T-helper 2 cell treated with Interferon-gamma antibody and Interleukin-4, amounts not matched to agents 100 ng/mL and 5 ng/mL, for 36 hours (primary cell): ENCODE measurements at regions not wholly inside any gene's neighbourhood (a gene's known extent, or its start where the extent isn't known, plus 50 kb on each side); places are given as distances from the start of the nearest gene placed in this dataset.
"Not testable (repeated sequence)": the region's sequence is repeated elsewhere in the genome, so short reads cannot be mapped to it uniquely, and the experiment has no call there.

Experiments used
- intact Hi-C: fragments of 100-400 bp; cut with micrococcal nuclease; formaldehyde crosslinking; loops from one replicate; pipeline ENCODE4 v1.15.1; 2023

DNA sequence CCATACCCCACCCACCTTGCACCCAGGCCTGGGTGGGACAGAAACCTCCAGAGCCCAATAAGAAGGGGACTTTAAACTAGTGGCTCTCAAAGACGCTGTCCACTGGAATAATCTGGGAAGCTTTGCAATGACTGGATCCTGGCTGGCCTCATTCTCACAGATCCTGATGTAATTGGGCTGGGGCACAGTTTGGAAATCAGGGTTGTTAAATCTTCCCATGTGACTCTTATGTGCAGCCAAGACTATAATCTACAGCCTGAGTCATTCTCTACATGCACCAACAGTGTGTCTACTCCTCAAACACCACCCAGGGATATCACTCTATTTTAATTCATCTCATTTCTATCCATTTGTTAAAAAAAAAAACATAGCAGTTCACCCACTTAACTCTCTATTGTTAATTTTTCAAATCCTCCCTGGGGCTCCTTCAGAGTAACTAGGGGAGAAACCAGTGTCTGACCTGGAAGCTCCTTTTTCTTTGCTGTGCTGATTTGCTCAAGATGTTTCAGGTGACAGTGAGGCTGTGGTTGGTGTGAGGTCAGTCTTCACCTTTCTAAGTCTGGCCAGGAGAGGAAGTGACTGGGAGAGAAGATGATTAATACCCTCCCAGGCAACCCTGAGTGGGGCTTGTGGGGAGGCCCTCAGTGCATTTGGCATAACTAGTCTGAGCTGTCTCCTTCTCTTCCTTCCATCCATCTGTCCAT, 211.6 kb upstream of the SFSWAP start:
- intact Hi-C loops = no loop called here

DNA sequence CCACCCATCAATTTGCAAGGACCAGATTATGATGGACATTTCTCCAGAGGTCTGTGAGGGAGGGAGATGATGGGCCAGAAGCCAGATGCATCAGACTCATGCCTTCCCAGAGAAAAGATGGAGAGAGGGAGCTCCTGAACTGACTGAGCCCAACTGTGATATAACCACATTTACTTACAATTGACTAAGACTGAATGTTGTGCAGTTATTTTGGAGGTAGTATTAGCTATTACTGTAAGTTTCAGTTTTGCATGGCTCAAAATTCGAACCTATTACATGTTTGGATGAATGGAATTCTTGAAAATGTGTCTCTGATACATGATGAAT, 211.1 kb upstream of the SFSWAP start:
- intact Hi-C loops = no loop called here

DNA sequence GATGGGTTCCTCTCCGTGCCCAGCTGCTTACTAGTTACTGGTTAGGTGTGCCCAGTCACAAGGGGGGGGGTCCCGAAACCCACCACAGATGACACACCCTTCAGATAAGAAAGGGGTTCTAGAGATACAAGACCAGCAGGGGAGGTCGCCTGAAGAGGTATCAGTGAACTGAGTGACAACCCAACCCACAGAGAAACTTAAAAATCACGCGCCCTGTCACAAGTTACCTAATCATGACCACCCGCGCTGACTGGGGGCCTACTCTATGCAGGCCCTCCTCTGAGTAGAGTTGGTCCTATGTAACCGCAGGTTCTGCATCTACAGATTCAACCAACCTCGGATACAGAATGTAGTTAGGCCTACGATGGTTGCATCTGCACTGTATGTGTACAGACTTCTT, 210.3 kb upstream of the SFSWAP start:
- intact Hi-C loops = no loop called here

DNA sequence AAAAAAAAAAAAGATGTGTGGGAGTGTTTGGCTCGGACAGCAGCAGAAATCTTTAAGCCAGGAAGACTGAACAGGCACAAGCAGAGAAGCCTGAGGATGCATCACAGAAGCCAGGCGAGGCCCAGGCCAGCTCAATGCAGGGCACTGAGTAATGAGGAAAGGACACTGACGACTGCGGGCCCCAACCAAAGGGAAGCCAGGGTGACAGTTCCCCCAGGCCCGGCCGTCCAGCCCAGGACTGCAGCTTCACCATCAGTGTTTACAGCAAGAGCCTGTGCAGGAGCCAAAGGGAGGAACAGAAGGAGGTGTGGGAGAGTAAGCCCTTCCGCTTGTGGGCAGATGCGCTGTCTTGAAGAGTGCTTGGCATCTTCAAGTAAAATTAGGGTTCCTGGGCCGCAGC, 205.3 kb upstream of the SFSWAP start:
- intact Hi-C loops = no loop called here

DNA sequence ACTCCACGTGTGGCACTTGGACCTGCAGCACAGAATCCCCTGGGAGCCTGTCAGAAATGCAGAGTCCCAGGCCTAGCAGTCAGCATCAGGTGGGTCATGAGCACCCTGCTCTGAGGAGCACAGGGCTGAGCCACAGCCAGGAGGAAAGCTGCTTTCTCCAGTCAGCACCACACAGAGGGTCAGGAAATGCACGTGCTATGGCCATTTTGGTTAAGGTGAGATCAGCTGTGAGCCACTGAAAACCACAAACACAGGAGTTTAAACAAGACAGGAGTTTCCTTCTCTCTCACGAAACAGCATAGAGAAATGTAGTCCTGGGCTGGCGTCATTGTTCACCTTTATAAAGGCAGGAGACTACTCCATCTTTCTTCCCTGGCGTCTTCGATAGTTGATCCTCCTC, 204.5 kb upstream of the SFSWAP start:
- intact Hi-C loops = no loop called here

DNA sequence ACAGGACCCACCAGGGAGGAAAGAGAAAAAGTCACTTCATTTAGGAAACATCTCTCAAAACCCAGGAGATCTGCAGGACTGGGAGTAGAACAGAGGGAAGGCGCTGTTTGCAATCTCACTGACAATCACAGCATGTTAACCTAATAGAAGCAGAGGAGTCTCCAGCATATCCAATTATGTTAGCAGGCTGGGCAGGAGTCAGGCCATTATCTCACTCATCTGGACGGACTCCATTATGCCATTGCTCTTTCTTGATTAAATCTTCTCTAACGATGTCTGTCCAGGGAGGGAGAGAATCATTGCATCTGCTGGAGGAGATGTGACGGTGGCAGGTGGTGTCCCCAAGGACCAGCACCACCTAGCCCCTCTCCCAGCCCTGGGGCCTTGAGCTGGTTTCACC, 203.8 kb upstream of the SFSWAP start:
- intact Hi-C loops = no loop called here

DNA sequence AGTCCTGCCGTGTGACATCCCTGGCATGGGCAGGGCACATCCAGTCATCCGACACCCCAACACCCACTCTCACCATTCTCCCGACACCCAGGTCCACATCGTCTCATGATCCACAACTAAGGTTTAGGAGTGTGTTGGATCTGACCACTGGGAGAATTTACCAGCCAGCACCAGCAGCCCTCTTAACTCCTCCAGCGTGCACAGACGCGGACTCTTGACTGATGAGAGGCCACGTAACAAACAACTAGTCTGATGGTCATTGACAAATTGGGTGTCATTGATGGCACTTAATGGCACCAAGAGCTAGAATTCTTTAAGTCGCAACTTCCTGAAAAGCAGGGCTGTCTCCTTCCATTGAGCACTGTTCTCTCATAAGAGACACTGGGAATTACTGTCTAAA, 203.0 kb upstream of the SFSWAP start:
- intact Hi-C loops = no loop called here

DNA sequence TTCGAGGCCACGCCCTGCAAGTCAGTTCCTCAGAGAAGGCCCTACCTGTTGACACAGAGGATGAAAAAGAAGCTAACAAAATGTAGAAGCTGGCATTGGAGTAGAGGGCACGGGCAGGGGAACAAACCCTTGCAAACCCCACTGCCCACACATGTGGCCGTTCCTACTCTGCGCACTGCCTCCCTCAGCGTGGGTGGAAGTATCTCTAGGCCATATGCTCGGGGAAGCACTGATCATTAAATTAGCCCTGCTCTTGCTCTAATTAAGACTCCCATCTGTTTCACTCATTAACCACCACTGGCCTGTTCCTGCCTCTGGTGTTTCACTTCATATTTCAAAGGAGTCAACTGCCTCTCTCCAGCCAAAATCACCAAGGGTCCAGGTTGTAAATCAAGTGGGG, 201.2 kb upstream of the SFSWAP start:
- intact Hi-C loops = no loop called here

DNA sequence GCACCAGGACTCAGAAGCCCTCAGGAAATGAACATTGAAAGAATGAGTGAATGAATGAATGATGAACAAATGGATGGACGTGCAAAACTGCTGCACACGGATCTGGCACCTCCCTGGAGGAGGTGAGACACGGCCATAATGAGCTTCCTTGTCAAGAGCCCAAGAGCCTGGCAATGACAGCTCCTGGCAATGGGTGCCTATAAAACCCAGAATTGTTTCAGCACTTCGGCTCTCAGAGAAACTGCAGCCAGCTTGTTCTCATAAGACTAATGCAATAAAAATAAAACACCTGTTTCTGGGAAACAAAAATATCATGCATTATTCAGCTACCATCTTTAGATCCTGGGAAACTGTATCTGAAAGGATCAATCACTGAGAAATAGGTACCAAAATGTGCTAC, 200.5 kb upstream of the SFSWAP start:
- intact Hi-C loops = no loop called here

DNA sequence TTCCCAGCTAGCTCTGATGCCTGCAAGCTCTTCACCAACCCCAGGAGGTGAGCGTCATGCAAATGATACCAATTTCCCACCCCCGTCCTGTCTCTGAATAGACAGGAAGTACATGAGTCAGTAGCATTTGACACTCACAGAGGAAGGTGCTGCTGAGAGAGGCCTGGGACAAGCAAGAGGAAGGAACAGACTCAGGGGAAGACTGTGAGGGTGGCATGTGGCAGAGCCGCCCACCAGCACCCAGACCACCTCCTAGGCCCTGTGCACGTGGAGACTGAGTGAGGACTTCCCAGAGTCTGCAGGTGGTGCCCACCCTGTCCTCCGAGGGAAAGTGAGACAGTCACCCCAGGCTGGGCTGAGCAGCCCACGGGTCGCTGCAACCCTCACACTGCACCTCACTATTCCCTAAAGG, 199.5 kb upstream of the SFSWAP start:
- intact Hi-C loops = no loop called here

DNA sequence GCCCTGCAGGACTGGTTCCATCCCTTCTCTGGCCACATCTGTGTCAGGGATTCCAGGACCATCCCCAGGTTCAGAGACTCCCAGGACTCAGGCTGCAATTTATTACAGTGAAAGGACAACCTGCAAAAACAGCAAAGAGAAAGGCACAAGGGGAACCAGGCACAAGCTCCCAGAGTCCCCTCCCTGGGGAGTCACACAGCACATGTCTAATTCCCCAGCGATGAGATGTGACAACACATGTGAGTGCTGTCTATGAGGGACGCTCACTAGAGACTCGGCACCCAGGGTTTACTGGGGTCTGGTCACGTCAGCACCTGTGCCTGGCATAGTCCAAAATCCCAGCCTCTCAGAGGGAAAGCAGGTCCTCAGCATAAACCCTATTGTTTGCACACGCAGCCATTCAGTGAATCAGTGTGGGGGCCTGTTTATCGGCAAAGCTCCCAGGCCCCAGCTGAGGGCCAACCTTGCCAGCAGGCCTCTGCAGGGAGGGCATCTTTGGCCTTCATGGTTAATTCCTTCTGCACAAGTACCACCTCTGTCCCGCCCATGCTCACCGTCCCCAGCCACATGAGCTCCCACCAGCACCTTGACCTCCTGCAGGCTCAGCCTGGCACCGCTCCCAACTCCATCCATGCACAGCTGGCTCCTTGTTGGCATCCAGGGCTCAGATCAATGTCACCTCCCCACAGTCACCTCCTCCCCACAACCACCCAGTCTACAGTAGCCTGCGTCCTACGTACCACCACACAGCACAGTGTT, 198.9 kb upstream of the SFSWAP start:
- intact Hi-C loops = no loop called here

DNA sequence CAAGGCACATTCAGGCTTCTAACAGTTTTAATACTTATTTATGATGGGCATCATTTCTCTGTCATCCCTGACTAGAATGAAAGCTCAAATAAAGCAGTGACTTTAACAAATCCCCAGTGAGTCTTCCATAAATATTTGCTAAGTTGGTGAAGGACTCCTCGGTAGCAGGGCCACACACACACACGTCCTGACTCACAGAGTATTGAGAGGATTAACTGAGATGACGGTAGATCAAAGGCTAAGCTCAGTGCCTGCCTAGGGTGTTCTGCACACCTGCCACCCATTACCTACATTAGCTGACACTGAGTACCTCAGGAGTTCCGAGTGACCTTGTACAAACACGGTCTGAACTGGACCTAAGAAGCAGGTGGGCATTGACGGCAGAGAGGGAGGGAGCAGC, 197.3 kb upstream of the SFSWAP start:
- intact Hi-C loops = no loop called here

DNA sequence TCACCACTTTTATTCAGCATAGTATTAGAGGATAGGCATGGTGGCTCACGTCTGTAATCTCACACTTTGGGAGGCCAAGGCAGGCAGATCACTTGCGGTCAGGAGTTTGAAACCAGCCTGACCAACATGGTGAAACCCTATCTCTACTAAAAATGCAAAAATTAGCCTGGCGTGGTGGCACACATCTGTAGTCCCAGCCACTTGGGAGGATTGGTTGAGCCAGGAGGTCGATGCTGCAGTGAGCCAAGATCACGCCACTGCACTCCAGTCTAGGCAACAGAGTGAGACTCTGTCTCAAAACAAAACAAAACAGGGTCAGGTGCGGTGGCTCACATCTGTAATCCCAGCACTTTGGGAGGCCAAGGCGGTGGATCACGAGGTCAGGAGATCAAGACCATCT, 190.3 kb upstream of the SFSWAP start:
- intact Hi-C loops = not testable (repeated sequence)

DNA sequence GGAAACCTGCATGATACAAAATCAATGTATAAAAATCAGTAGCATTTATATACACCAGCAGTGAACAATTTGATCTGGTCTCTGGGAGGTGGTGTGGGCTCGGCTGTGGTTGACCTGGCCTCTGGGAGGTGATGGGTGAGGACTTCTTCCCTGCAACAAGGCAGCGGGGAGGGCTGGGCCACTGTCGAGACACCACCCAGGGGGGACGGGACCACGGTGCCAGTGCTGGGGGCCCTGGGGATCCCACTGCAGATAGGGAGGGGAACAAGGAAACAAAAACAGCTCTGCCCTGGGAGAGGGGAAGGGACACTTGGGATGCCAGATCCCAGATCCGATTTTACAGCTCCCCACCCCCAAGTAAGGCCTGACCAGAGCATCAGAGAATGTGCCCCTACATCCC, 189.6 kb upstream of the SFSWAP start:
- intact Hi-C loops = no loop called here

DNA sequence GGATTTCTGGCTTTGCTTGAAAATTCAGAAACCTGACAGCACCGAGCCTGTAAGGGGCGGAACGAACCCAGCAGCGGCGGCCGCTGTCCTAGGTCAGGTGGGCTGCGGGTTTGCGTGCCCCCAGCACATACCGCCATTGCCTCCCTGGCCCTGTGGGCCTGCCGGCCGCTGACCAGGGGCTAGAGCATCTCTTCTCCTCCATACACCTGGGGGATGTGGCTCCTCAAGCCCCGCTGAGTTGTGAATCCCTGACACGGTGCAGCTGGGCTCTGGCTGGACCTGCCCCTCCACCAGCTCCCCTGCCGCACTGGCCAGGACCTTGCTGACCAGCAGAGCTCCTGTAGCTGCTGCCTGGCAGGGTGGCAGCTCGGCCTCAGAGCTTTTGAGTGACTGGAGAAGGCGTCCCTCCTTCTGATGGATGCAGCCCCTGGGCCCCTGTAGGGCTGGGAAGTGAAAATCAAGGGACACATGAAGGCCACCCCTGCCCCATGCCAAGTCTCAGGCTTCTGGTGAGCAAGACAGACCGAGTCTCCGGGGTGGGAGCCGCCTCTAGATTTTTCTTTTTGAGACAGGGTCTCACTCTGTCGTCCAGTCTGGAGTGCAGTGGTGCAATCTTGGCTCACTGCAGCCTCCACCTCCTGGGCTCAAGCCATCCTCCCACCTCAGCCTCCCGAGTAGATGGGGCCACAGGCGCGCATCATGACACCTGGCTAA, 184.9 kb upstream of the SFSWAP start:
- intact Hi-C loops = no loop called here

DNA sequence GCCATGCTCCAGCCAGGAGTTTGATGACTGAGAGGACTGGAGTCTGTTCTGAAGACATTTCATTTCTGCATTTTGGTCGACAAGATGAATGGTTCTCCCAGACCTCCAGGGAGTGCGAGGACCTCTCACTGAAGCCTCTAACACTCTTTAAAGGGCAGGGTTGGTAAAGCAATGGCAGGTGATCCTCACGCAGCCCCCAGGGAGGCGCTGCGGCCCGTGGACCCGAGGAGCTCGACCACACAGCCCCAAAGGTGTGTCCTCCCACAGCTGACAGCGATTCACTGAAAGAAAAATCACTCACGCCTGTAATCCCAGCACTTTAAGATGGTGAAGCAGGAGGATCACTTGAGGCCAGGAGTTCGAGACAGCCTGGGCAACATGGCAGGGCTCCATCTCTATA, 183.8 kb upstream of the SFSWAP start:
- intact Hi-C loops = no loop called here

DNA sequence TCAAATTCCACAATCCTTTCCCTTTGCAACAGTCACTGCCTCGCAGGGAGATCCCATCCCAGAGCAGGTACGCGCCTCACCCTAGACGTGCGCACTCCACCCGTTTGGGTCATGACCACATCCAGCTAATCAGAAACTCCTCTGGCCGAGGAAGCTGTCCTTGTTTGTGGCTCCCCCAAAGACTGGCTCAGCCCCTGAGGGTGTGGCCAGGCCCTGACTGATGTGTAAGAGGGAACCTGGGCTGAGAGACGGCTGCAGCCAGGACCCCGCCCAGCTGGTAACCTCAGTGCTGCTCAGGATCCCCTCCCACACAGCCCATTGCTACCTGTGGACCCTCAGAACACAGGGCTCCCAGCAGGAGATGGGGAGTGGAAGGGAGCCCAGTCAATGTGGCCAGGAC, 183.2 kb upstream of the SFSWAP start:
- intact Hi-C loops = no loop called here

DNA sequence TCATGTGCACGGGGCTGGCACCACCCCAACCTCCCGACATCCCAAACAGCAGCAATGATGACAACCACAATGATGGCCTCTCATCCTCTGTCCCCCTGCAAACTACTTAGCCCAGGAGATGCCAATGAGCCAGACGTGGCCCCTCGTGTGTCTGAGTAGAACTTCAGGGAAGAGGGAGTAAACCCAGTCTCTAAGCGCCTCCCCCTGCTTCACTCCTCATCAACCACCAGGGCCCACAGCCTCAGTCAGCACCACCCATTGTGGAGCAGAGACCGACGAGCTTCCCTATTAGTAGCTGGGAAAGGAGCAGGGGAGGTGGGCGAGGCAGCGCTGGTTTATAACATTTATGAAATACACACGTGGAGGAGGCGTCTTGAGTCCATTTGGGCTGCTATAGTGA, 182.7 kb upstream of the SFSWAP start:
- intact Hi-C loops = no loop called here

DNA sequence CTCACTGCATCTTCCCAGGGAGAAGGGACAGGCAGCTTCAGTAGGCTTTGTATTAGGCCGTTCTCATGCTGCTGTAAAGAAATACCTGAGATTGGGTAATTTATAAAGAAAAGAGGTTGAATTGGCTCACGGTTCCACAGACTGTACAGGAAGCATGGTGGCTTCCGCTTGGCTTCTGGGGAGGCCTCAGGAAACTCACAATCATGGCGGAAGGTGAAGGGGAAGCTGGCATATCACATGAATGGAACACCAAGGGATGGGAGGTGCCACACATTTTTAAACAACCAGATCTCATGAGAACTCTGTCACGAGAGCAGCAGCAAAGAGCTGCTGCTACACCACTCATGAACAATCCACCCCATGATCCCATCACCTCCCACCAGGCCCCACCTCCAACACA, 182.2 kb upstream of the SFSWAP start:
- intact Hi-C loops = no loop called here

DNA sequence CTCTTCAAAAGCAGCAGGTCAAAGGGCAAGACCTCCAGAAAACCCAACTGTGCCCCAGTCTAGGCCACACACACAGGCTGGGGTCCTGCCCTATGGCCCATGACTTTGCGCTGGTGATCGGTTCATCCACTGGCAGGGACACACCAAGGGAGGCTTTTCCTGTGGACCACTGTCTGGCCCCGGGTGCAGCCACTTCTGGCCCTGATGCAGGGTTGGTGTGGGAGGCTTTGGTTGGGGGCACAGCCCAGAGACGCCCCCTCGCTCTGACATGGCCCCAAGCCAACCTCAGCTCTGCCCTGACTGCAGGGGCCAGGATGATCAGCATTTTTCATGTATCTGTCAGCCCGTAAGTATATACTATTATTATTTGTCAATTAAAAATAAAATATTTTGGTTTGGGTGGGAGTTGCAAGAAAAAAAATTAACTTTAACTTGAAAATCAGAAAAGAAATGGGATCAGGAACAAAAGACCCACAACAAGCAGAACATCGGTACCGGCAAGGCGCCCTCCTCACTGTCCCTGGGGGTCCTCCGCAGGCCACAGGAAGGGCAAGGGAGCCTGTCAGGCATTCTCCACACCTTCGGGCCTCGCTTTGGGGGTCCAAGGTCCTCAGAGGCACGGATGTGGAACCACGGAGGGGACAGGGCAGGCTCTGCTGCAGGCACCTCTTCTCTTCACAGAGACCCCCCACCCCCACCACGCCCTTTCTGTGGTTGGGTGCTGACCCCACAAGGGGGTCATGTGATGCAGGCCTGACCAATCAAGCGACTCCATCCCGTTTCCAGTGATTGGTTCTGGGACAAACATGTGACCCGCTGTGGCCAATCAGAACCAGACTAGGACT, 181.5 kb upstream of the SFSWAP start:
- intact Hi-C loops = no loop called here

DNA sequence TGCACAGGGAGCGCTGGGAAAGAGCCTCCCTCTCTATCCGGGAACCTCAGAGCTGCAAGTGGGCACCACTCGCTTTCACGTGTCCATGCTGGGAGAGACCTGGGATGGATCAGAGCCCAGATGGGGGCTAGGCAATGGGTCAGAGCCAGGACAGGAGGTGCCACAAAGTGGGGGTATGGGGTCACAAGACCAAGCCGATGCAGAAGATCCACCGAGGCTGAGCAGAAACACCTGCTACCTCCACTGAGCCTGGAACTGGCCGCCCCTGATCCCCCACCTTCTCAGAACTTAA, 180.9 kb upstream of the SFSWAP start:
- intact Hi-C loops = no loop called here

DNA sequence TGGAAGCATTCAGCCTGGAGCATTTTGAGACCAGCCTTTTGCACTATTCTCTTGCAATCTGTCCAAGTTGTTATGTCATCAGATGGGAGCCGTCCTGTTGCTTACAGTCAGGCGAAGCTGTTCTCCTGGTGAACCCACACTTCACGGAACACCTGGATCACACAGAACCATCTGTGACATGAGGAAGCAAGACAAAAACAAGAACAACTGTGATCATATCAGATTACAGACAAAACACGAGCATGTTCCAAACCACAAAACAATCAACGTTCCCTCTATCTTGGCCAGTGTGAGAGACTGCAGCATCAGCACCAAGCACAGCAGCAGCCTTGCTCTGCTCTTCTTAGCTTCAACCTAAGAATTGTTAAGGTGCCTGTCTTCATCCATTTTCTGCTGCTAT, 180.5 kb upstream of the SFSWAP start:
- intact Hi-C loops = no loop called here
